ENCODE measurements at regions not wholly inside any gene's neighbourhood (a gene's known extent, or its start where the extent isn't known, plus 50 kb on each side); places are given as distances from the start of the nearest gene placed in this dataset.

GRCh38 chr10:8462565-8462964, 408.1 kb downstream of the GATA3 start:
- TF ChIP-seq, protein P1, sequence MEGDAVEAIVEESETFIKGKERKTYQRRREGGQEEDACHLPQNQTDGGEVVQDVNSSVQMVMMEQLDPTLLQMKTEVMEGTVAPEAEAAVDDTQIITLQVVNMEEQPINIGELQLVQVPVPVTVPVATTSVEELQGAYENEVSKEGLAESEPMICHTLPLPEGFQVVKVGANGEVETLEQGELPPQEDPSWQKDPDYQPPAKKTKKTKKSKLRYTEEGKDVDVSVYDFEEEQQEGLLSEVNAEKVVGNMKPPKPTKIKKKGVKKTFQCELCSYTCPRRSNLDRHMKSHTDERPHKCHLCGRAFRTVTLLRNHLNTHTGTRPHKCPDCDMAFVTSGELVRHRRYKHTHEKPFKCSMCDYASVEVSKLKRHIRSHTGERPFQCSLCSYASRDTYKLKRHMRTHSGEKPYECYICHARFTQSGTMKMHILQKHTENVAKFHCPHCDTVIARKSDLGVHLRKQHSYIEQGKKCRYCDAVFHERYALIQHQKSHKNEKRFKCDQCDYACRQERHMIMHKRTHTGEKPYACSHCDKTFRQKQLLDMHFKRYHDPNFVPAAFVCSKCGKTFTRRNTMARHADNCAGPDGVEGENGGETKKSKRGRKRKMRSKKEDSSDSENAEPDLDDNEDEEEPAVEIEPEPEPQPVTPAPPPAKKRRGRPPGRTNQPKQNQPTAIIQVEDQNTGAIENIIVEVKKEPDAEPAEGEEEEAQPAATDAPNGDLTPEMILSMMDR (IDR thresholded peaks at IDR 0.05) = no peak
- TF ChIP-seq EZH2 (IDR thresholded peaks at IDR 0.05) = no peak
- no peak for TF ChIP-seq EZH2phosphoT487 (IDR thresholded peaks at IDR 0.05)

Measured in neural progenitor cell (in vitro differentiated cells).